DOHH2 (cell line): ENCODE measurements at regions not wholly inside any gene's neighbourhood (a gene's known extent, or its start where the extent isn't known, plus 50 kb on each side); places are given as distances from the start of the nearest gene placed in this dataset.

Experiments
- H3F3A ChIP-seq: fragments of 200-600 bp; sonication (generic), shearing (Covaris generic); 2 replicates; pipeline ENCODE4 v1.6.0; 2016; ENCODE audit warnings: antibody characterized with exemption, mild to moderate bottlenecking; ENCODE audit not compliant: control insufficient read depth, insufficient read depth
- H3K27ac ChIP-seq: fragments of 200-600 bp; sonication (generic); 2 replicates; pipeline ENCODE4 v1.5.1; 2014; ENCODE audit warnings: low read depth, mild to moderate bottlenecking, low read length, moderate library complexity
- H3K27me3 ChIP-seq: fragments of 200-600 bp; sonication (generic); 2 replicates; pipeline ENCODE4 v1.6.1; 2014; ENCODE audit warnings: mild to moderate bottlenecking, low read length, mixed read lengths; ENCODE audit not compliant: control insufficient read depth
- H3K36me3 ChIP-seq: fragments of 200-600 bp; sonication (generic); 2 replicates; pipeline ENCODE4 v1.6.1; 2014; ENCODE audit warnings: mild to moderate bottlenecking, low read length, moderate library complexity, mixed read lengths; ENCODE audit not compliant: control insufficient read depth
- H3K4me1 ChIP-seq: fragments of 200-600 bp; sonication (generic); 2 replicates; pipeline ENCODE4 v1.6.1; 2014; ENCODE audit warnings: mild to moderate bottlenecking, low read length, mixed read lengths; ENCODE audit not compliant: control insufficient read depth
- H3K4me2 ChIP-seq: fragments of 200-600 bp; sonication (generic); 2 replicates; pipeline ENCODE4 v1.6.0; 2014; ENCODE audit warnings: mild to moderate bottlenecking, low read length, moderate library complexity
- H3K4me3 ChIP-seq: fragments of 200-600 bp; sonication (generic); 2 replicates; pipeline ENCODE4 v1.5.1; 2014; ENCODE audit warnings: mild to moderate bottlenecking, low read length, mixed read lengths
- H3K79me2 ChIP-seq: fragments of 200-600 bp; sonication (generic); 2 replicates; pipeline ENCODE4 v1.6.1; 2014; ENCODE audit warnings: mild to moderate bottlenecking, low read length, mixed read lengths; ENCODE audit not compliant: control insufficient read depth
- H3K9me2 ChIP-seq: fragments of 200-600 bp; sonication (generic); replicated peaks from 2 replicates; pipeline ENCODE4 v1.6.1; 2014; ENCODE audit warnings: mild to moderate bottlenecking, low read length, mixed read lengths; ENCODE audit not compliant: control insufficient read depth
- H3K9me3 ChIP-seq: fragments of 200-600 bp; sonication (generic); 2 replicates; pipeline ENCODE4 v1.6.1; 2014; ENCODE audit warnings: antibody characterized with exemption, low read length, mixed read lengths; ENCODE audit not compliant: control insufficient read depth, insufficient read depth
- H4K20me1 ChIP-seq: fragments of 200-600 bp; sonication (generic); 2 replicates; pipeline ENCODE4 v1.6.0; 2014; ENCODE audit warnings: low read depth, mild to moderate bottlenecking, antibody characterized with exemption, low read length, moderate library complexity; ENCODE audit not compliant: control insufficient read depth, insufficient read depth
- CTCF ChIP-seq: fragments of 200-600 bp; sonication (generic); IDR thresholded peaks from one replicate; pipeline ENCODE4 v1.5.1; 2014; ENCODE audit warnings: antibody characterized with exemption, mild to moderate bottlenecking, low read depth, low read length; ENCODE audit not compliant: poor library complexity, severe bottlenecking
- EZH2phosphoT487 ChIP-seq: fragments of 200-600 bp; sonication (generic); IDR thresholded peaks from 2 replicates; pipeline ENCODE4 v1.6.1; 2017; ENCODE audit warnings: borderline replicate concordance, mild to moderate bottlenecking, antibody characterized with exemption, low read length, moderate library complexity, mixed read lengths

GRCh38 chr6:141364694-141365093 is 768.0 kb upstream of the GJE1 start:
- H3F3A ChIP-seq = no peaks in the 10 kb centered on the region
- no peaks in the 10 kb centered on the region for H3K9me3 ChIP-seq
- no peaks in the 10 kb centered on the region for H4K20me1 ChIP-seq
- H3K27me3 ChIP-seq = no peaks in the 10 kb centered on the region
- no peaks in the 10 kb centered on the region for H3K79me2 ChIP-seq
- no peaks in the 10 kb centered on the region for H3K4me1 ChIP-seq
- TF ChIP-seq EZH2phosphoT487 = no peak
- no peak for TF ChIP-seq CTCF
- H3K36me3 ChIP-seq = no peaks in the 10 kb centered on the region
- no peak overlapping the region for H3K27ac ChIP-seq
- H3K4me2 ChIP-seq = no peak overlapping the region
- H3K4me3 ChIP-seq = no peak overlapping the region
- no peaks in the 10 kb centered on the region for H3K9me2 ChIP-seq

- H3K4me2 ChIP-seq = no peak overlapping the region
- H3K36me3 ChIP-seq = no peaks in the 10 kb centered on the region
- H3K27ac ChIP-seq = no peak overlapping the region
- no peak for TF ChIP-seq EZH2phosphoT487
- no peak for TF ChIP-seq CTCF
- H4K20me1 ChIP-seq = no peaks in the 10 kb centered on the region
- H3K79me2 ChIP-seq = no peaks in the 10 kb centered on the region
- H3K9me2 ChIP-seq = no peaks in the 10 kb centered on the region
- no peaks in the 10 kb centered on the region for H3K9me3 ChIP-seq
- H3K4me3 ChIP-seq = no peak overlapping the region
- H3K27me3 ChIP-seq = no peaks in the 10 kb centered on the region
- H3K4me1 ChIP-seq = no peaks in the 10 kb centered on the region
- H3F3A ChIP-seq = no peaks in the 10 kb centered on the region
These were observed 768.5 kb upstream of the GJE1 start for GRCh38 chr6:141364232-141364631.

- Histone ChIP-seq H3F3A (no peaks in the 10 kb centered on the region), H3K36me3 (no peaks in the 10 kb centered on the region), H3K9me2 (no peaks in the 10 kb centered on the region), H3K9me3 (no peaks in the 10 kb centered on the region), H4K20me1 (no peaks in the 10 kb centered on the region), H3K79me2 (no peaks in the 10 kb centered on the region), H3K4me1 (no peaks in the 10 kb centered on the region), H3K27ac (no peak overlapping the region), H3K4me3 (no peak overlapping the region), H3K4me2 (no peak overlapping the region), H3K27me3 (no peaks in the 10 kb centered on the region)
- TF ChIP-seq CTCF = no peak
- no peak for TF ChIP-seq EZH2phosphoT487
These were observed 771.2 kb upstream of the GJE1 start for GRCh38 chr6:141361559-141361958.

- no peak overlapping the region for H3K27ac ChIP-seq
- no peak overlapping the region for H3K4me3 ChIP-seq
- H3K36me3 ChIP-seq = no peaks in the 10 kb centered on the region
- no peaks in the 10 kb centered on the region for H3K4me1 ChIP-seq
- TF ChIP-seq CTCF = no peak
- no peak for TF ChIP-seq EZH2phosphoT487
- H3K9me3 ChIP-seq = no peaks in the 10 kb centered on the region
- H3K27me3 ChIP-seq = no peaks in the 10 kb centered on the region
- H3K79me2 ChIP-seq = no peaks in the 10 kb centered on the region
- no peaks in the 10 kb centered on the region for H3F3A ChIP-seq
- H3K4me2 ChIP-seq = no peak overlapping the region
- no peaks in the 10 kb centered on the region for H4K20me1 ChIP-seq
- no peaks in the 10 kb centered on the region for H3K9me2 ChIP-seq
These were observed 772.8 kb upstream of the GJE1 start for GRCh38 chr6:141359953-141360352.
